Esophagus (tissue), 2 donors: ENCODE measurements at regions not wholly inside any gene's neighbourhood (a gene's known extent, or its start where the extent isn't known, plus 50 kb on each side); places are given as distances from the start of the nearest gene placed in this dataset.

Source experiments
- H3K27ac ChIP-seq, 2 donors: one replicate each; pipeline ENCODE4 v1.5.1; 2013; ENCODE audit warnings: low read depth in 2 of 2, mild to moderate bottlenecking in 2 of 2, inconsistent platforms in 1 of 2, low read length in 1 of 2, moderate library complexity in 1 of 2
- H3K27me3 ChIP-seq, 2 donors: one replicate each; pipeline ENCODE4 v1.6.1; 2013; ENCODE audit warnings: low read length in 2 of 2, control low read depth in 1 of 2, mild to moderate bottlenecking in 1 of 2; ENCODE audit not compliant: insufficient read depth in 2 of 2, control insufficient read depth in 1 of 2
- H3K36me3 ChIP-seq, 2 donors: one replicate each; pipeline ENCODE4 v1.6.1; 2013; ENCODE audit warnings: low read length in 1 of 2; ENCODE audit not compliant: control insufficient read depth in 2 of 2, insufficient read depth in 2 of 2
- H3K4me1 ChIP-seq, 2 donors: one replicate each; pipeline ENCODE4 v1.6.1; 2013; ENCODE audit warnings: low read length in 1 of 2; ENCODE audit not compliant: control insufficient read depth in 2 of 2, insufficient read depth in 2 of 2
- H3K4me3 ChIP-seq, 2 donors: one replicate each; pipeline ENCODE4 v1.5.1; 2013; ENCODE audit warnings: low read length in 2 of 2, mild to moderate bottlenecking in 2 of 2, low read depth in 1 of 2, moderate library complexity in 1 of 2
- H3K9me3 ChIP-seq, 2 donors: one replicate each; pipeline ENCODE4 v1.6.1; 2013; ENCODE audit warnings: mild to moderate bottlenecking in 2 of 2, low read depth in 1 of 2, low read length in 1 of 2, moderate library complexity in 1 of 2; ENCODE audit not compliant: control insufficient read depth in 2 of 2, insufficient read depth in 1 of 2
- WGBS, 2 donors: extraction: QIAGEN DNeasy Blood & Tissue Kit; methylation state at CpG; one replicate each; pipeline ENCODE4 v1.1.7; 2013; 5-methylcytosine and 5-hydroxymethylcytosine counted together
- donor health status: healthy with polysubstance abuse.
- donor health status: Bipolar disorder and iron deficiency.

- H3K27ac ChIP-seq = no peak overlapping the region
- 73 to 74% methylated on average over 2 of the region's 2 CpGs for WGBS, 2 donors
- H3K4me1 ChIP-seq = no peaks in the 10 kb centered on the region
- H3K4me3 ChIP-seq = no peak overlapping the region
- H3K9me3 ChIP-seq = no peaks in the 10 kb centered on the region
- H3K27me3 ChIP-seq = no peaks in the 10 kb centered on the region
- no peaks in the 10 kb centered on the region for H3K36me3 ChIP-seq
These were observed 125.9 kb downstream of the EDN1 start for GRCh38 chr6:12415980-12416598.

GRCh38 chr6:12417191-12417590 is 127.0 kb downstream of the EDN1 start:
- no peaks in the 10 kb centered on the region for H3K27me3 ChIP-seq
- H3K4me1 ChIP-seq = no peaks in the 10 kb centered on the region
- H3K27ac ChIP-seq = no peak overlapping the region
- no peak overlapping the region for H3K4me3 ChIP-seq
- no peaks in the 10 kb centered on the region for H3K9me3 ChIP-seq
- no peaks in the 10 kb centered on the region for H3K36me3 ChIP-seq
- WGBS, 2 donors = 86 to 96% methylated on average over 1 of the region's 1 CpG

- H3K27me3 ChIP-seq = no peaks in the 10 kb centered on the region
- no peaks in the 10 kb centered on the region for H3K36me3 ChIP-seq
- no peaks in the 10 kb centered on the region for H3K9me3 ChIP-seq
- no peak overlapping the region for H3K4me3 ChIP-seq
- H3K4me1 ChIP-seq = peaks cover 0 to 4% of the 10 kb centered on the region in 2 donors
- H3K27ac ChIP-seq = no peak overlapping the region
- WGBS, 2 donors = 96% methylated on average over 2 of the region's 2 CpGs
These were observed 128.8 kb downstream of the EDN1 start for GRCh38 chr6:12418946-12419345.

- H3K27me3 ChIP-seq = no peaks in the 10 kb centered on the region
- WGBS, 2 donors = 36 to 45% methylated on average over 3 of the region's 3 CpGs
- H3K36me3 ChIP-seq = no peaks in the 10 kb centered on the region
- no peak overlapping the region for H3K4me3 ChIP-seq
- peaks cover 0 to 4% of the 10 kb centered on the region in 2 donors for H3K4me1 ChIP-seq
- H3K27ac ChIP-seq = no peak overlapping the region
- H3K9me3 ChIP-seq = no peaks in the 10 kb centered on the region
These were observed 129.6 kb downstream of the EDN1 start for GRCh38 chr6:12419631-12420272.

GRCh38 chr6:12420626-12421025 is 130.5 kb downstream of the EDN1 start:
- Histone ChIP-seq H3K36me3 (no peaks in the 10 kb centered on the region), H3K9me3 (no peaks in the 10 kb centered on the region), H3K4me3 (no peak overlapping the region), H3K27ac (peak overlapping the region; percentile 2 to 26), H3K4me1 (peaks cover 0 to 4% of the 10 kb centered on the region in 2 donors), H3K27me3 (no peaks in the 10 kb centered on the region)
- 40 to 56% methylated on average over 5 of the region's 5 CpGs for WGBS, 2 donors

GRCh38 chr6:12421596-12421995 is 131.4 kb downstream of the EDN1 start:
- H3K4me3 ChIP-seq = no peak overlapping the region
- no peaks in the 10 kb centered on the region for H3K27me3 ChIP-seq
- no peaks in the 10 kb centered on the region for H3K9me3 ChIP-seq
- no peaks in the 10 kb centered on the region for H3K36me3 ChIP-seq
- H3K4me1 ChIP-seq = peaks cover 0 to 4% of the 10 kb centered on the region in 2 donors
- peak overlapping the region in 1 of 2 donors; percentile 2 for H3K27ac ChIP-seq
- 92 to 96% methylated on average over 1 of the region's 1 CpG for WGBS, 2 donors

- no peak overlapping the region for H3K27ac ChIP-seq
- peaks cover 0 to 4% of the 10 kb centered on the region in 2 donors for H3K4me1 ChIP-seq
- no peaks in the 10 kb centered on the region for H3K9me3 ChIP-seq
- H3K4me3 ChIP-seq = no peak overlapping the region
- H3K36me3 ChIP-seq = no peaks in the 10 kb centered on the region
- 70 to 80% methylated on average over 8 of the region's 8 CpGs for WGBS, 2 donors
- H3K27me3 ChIP-seq = no peaks in the 10 kb centered on the region
These were observed 132.7 kb downstream of the EDN1 start for GRCh38 chr6:12422848-12423247.

- Histone ChIP-seq H3K27me3 (no peaks in the 10 kb centered on the region), H3K4me1 (peaks cover 0 to 4% of the 10 kb centered on the region in 2 donors), H3K27ac (no peak overlapping the region), H3K36me3 (no peaks in the 10 kb centered on the region), H3K4me3 (no peak overlapping the region), H3K9me3 (no peaks in the 10 kb centered on the region)
- 13 to 37% methylated on average over 1 of the region's 1 CpG for WGBS, 2 donors
These were observed 133.7 kb downstream of the EDN1 start for GRCh38 chr6:12423832-12424231.

GRCh38 chr6:12426121-12426520 is 136.0 kb downstream of the EDN1 start:
- Histone ChIP-seq H3K27me3 (no peaks in the 10 kb centered on the region), H3K4me3 (no peak overlapping the region), H3K27ac (no peak overlapping the region), H3K4me1 (peaks cover 0 to 4% of the 10 kb centered on the region in 2 donors), H3K36me3 (no peaks in the 10 kb centered on the region), H3K9me3 (no peaks in the 10 kb centered on the region)
- WGBS, 2 donors = 89 to 91% methylated on average over 4 of the region's 4 CpGs

GRCh38 chr6:12431023-12431422 is 140.9 kb downstream of the EDN1 start:
- Histone ChIP-seq H3K27ac (no peak overlapping the region), H3K9me3 (no peaks in the 10 kb centered on the region)

More at GRCh38 chr6:12431023-12431422, 140.9 kb downstream of the EDN1 start:
- WGBS, 2 donors = 32 to 37% methylated on average over 3 of the region's 3 CpGs
- no peak overlapping the region for H3K4me3 ChIP-seq
- H3K36me3 ChIP-seq = no peaks in the 10 kb centered on the region
- H3K27me3 ChIP-seq = no peaks in the 10 kb centered on the region
- H3K4me1 ChIP-seq = no peaks in the 10 kb centered on the region
